ENCODE measurements at regions not wholly inside any gene's neighbourhood (a gene's known extent, or its start where the extent isn't known, plus 50 kb on each side); places are given as distances from the start of the nearest gene placed in this dataset.

DNA sequence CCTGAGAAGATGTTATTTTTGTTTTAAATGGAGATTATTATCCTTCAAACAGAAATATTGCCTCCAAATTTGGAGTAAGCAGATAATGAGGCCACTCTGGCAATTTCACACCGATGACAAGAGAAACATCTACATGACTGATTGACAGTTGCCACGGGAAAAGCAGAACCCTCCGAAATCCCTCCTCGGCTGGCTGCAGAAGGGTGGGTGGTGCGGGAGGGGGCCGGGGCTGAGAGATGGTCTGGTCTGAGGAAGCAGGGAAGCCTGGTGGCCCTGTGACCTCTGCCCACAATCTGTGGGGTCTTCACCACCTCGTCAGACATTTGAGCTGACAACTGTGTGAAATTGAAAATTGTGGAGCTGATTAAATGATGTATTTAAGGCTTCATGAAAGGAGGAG lies 503.2 kb downstream of the MN1 start:
- FAIRE-seq (no peak), DNase-seq (ENCODE audit: insufficient read length, low spot score) (no peak)
- no peak for TF ChIP-seq POLR2A (IDR thresholded peaks at IDR 0.05; ENCODE audit: low read depth, low read length)

DNA sequence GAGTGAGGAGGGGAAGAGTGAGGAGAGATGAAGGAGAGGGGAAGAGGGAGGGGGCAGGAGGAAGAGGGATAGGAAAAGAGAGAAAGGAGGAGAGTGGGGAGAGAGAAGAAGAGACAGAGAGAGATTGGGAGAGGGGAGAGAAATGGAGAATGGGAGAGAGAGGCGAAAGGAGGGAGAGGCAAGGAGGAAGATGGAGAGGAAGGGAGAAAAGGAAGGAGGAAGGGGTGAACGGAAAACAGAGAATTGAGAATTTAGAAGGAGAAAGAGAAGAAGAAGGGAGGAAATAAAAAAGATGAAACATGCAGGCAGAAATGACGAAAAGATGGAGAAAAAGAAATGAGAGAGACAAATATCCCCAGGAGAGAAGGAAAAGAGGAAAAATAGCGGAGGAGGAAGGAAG lies 502.8 kb downstream of the MN1 start:
- FAIRE-seq: no peak
- no peak for DNase-seq (ENCODE audit: insufficient read length, low spot score)
- no peak for TF ChIP-seq POLR2A (IDR thresholded peaks at IDR 0.05; ENCODE audit: low read depth, low read length)

GRCh38 chr22:27299181-27300085 lies 502.1 kb downstream of the MN1 start:
- DNase-seq (ENCODE audit: insufficient read length, low spot score): no peak
- FAIRE-seq: no peak
- TF ChIP-seq POLR2A (IDR thresholded peaks at IDR 0.05; ENCODE audit: low read depth, low read length): no peak

GRCh38 chr22:27300536-27301285 lies 500.8 kb downstream of the MN1 start:
- TF ChIP-seq POLR2A (IDR thresholded peaks at IDR 0.05; ENCODE audit: low read depth, low read length): no peak
- DNase-seq (ENCODE audit: insufficient read length, low spot score) (no peak), FAIRE-seq (no peak)

DNA sequence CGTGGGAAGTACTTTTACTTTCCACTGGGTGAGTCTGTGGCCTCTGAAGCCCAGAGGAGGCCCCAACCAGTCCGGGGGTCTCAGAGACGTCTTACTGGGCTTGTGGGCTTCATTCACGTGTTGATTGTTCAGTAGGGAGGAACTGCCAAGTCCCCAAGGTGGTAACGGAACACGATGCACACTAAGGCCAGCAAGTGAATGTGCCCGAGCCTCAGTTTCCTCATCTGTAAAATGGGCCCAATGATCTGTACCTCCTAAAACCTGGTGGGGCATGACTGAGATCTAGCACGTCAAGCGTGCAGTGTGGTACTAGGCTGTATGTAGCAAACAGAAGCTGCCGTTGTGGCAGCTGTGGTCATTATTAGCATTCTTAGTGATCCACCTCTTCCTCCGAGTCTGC lies 499.1 kb downstream of the MN1 start:
- DNase-seq (ENCODE audit: insufficient read length, low spot score) (no peak), FAIRE-seq (no peak)
- no peak for TF ChIP-seq POLR2A (IDR thresholded peaks at IDR 0.05; ENCODE audit: low read depth, low read length)

GRCh38 chr22:27303718-27304117 lies 497.8 kb downstream of the MN1 start:
- TF ChIP-seq POLR2A (IDR thresholded peaks at IDR 0.05; ENCODE audit: low read depth, low read length): no peak
- no peak for FAIRE-seq
- no peak for DNase-seq (ENCODE audit: insufficient read length, low spot score)

GRCh38 chr22:27306771-27307170 lies 494.8 kb downstream of the MN1 start:
- FAIRE-seq (no peak), DNase-seq (ENCODE audit: insufficient read length, low spot score) (no peak)
- no peak for TF ChIP-seq POLR2A (IDR thresholded peaks at IDR 0.05; ENCODE audit: low read depth, low read length)

DNA sequence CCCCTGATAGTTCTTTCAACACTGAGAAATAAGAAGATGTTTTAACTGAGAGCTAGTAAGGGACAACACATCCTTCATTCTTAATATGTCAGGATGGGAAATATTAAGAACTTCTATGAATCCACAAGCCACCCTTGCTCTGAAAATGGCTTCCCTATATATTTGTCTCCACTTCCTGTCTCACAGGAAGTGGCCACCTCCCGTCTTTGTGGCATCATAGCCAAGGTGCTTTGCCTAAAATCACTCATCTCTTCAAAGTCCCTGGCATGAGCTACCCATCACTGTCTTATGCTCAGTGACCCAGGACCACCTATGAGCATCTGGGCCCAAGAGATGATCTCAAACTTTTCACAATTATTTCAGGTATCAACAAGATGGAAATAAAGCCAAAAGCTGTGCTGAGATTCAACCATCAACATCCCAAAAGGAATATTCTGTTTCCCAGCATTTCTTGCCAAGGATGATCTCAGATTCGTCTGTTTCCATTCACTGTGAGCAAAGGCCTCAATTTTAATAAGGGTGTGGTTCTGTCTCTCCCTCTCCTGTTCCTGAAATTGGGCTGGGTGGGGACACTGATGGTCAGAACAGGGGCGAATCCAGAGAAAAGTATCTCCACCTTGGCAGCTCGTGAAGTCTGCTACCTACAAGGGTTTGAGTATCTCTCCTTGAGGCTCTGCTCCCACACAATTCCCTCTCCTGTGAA lies 493.9 kb downstream of the MN1 start:
- no peak for FAIRE-seq
- TF ChIP-seq POLR2A (IDR thresholded peaks at IDR 0.05; ENCODE audit: low read depth, low read length): no peak
- DNase-seq (ENCODE audit: insufficient read length, low spot score): no peak

GRCh38 chr22:27308513-27308912 lies 493.0 kb downstream of the MN1 start:
- TF ChIP-seq POLR2A (IDR thresholded peaks at IDR 0.05; ENCODE audit: low read depth, low read length): no peak
- FAIRE-seq (no peak), DNase-seq (ENCODE audit: insufficient read length, low spot score) (no peak)

DNA sequence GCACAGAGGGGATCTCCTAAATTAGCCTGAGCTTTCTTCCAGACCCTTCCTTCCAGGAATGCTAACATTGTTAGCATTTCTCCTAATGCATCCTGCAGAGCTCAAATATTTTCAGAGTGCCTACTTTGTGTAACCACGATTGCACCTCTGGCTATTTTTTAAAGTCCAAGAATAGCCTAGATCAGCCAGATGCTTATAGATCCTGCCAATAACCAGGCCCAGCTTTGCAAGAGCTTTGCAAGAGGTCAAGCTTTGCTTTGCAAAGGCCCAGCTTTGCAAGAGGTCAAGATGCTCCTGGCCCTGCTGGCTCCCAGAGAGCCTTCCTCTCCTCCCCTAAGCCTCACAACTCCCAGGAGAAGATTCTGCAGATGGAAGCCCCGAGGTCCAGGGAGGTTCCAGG lies 491.9 kb downstream of the MN1 start:
- no peak for DNase-seq (ENCODE audit: insufficient read length, low spot score)
- TF ChIP-seq POLR2A (IDR thresholded peaks at IDR 0.05; ENCODE audit: low read depth, low read length): no peak
- FAIRE-seq: no peak

DNA sequence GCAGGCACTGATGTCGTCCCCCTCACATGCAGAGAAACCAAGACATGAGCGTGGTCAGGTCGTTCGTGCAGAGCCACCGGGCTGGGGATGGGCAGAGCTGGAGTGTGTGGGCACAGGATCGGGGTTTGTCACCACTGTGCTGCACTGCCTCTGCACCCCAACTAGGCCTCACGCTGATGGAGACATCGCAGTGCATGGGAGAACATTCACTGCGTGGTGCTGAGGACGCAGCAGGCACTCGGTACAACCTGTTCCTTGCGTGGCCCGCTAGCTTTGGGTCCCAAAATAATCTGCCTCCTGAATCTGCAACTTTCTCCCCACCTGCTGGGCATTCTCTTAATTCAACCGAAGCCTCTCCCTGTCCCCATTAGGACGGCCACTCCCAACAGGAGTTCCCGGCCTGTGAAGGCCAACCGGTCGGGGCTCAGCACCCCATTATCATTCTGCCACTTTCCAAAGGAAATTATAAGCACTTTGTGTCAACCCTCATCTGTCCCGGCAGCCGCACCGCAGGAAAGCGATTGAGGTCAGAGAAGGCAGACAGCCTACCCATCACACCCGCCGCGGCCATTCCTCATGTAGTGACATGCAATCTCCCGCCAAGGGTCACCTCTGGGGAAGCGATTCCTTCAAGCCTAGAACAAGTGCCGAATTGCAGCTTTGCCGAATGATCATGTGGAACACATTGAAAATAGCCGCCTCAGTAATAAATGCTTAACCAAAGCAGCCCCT lies 490.4 kb downstream of the MN1 start:
- no peak for FAIRE-seq
- DNase-seq (ENCODE audit: insufficient read length, low spot score): no peak
- TF ChIP-seq POLR2A (IDR thresholded peaks at IDR 0.05; ENCODE audit: low read depth, low read length): no peak

GRCh38 chr22:27311698-27312550 lies 489.6 kb downstream of the MN1 start:
- DNase-seq (ENCODE audit: insufficient read length, low spot score) (no peak), FAIRE-seq (no peak)
- TF ChIP-seq POLR2A (IDR thresholded peaks at IDR 0.05; ENCODE audit: low read depth, low read length): no peak

DNA sequence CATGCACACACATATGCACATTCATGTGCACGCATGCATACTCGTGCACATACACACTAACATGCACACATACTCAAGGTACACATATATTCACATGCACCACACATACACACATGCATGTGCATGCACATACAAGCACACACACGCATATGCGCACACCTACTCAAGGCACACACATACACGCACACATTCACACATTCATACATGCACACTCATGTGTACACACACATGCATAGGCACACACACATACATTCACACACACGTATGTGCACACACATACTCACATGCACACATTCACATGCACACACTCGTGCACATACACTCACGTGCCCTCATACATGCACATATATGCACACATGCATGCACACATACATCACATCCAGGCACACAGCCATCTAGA lies 489.0 kb downstream of the MN1 start:
- no peak for FAIRE-seq

More for the DNA sequence above, 489.0 kb downstream of the MN1 start:
- DNase-seq (ENCODE audit: insufficient read length, low spot score): no peak
- TF ChIP-seq POLR2A (IDR thresholded peaks at IDR 0.05; ENCODE audit: low read depth, low read length): no peak
